ENCODE measurements at regions not wholly inside any gene's neighbourhood (a gene's known extent, or its start where the extent isn't known, plus 50 kb on each side); places are given as distances from the start of the nearest gene placed in this dataset.

- Histone ChIP-seq H4K8ac (replicated peaks; ENCODE audit: insufficient read length, low read depth, low read length) (no peak overlapping the region), H2AFZ (ENCODE audit: low read length) (no peak overlapping the region), H3K23me2 (ENCODE audit: insufficient read length, low read depth, low read length, poor library complexity, severe bottlenecking) (no peaks in the 10 kb centered on the region), H3K56ac (ENCODE audit: insufficient read length, low read depth, low read length) (no peak overlapping the region), H2AK5ac (ENCODE audit: insufficient read length, low read length) (no peak overlapping the region), H3T11ph (ENCODE audit: low read length) (no peak overlapping the region), H3K9me3 (ENCODE audit: control insufficient read depth, low read depth, low read length) (no peaks in the 10 kb centered on the region), H2BK15ac (ENCODE audit: low read depth, low read length) (no peak overlapping the region), H3K4me2 (ENCODE audit: insufficient read depth, insufficient read length, low read length) (no peak overlapping the region), H3K27me3 (ENCODE audit: insufficient read depth, low read length) (no peaks in the 10 kb centered on the region), H3K14ac (ENCODE audit: insufficient read depth, low read length) (no peak overlapping the region), H4K5ac (ENCODE audit: insufficient read length, low read depth, low read length) (no peak overlapping the region), H2BK20ac (ENCODE audit: low read depth, low read length, poor library complexity, severe bottlenecking) (no peak overlapping the region), H3K23ac (ENCODE audit: insufficient read length, low read depth, low read length) (no peak overlapping the region), H2BK12ac (ENCODE audit: insufficient read length, low read depth, low read length) (no peak overlapping the region), H3K9ac (ENCODE audit: extremely low read depth, insufficient read length, low read length) (no peak overlapping the region), H2BK5ac (ENCODE audit: insufficient read length, low read length) (no peak overlapping the region), H3K27ac (ENCODE audit: insufficient read length, low read depth, low read length) (no peak overlapping the region), H2BK120ac (ENCODE audit: low read depth, low read length, poor library complexity, severe bottlenecking) (no peak overlapping the region), H4K20me1 (ENCODE audit: control insufficient read depth, insufficient read depth, insufficient read length) (no peaks in the 10 kb centered on the region), H4K91ac (ENCODE audit: insufficient read length, low read depth, low read length) (no peak overlapping the region), H3K18ac (ENCODE audit: insufficient read length, low read depth, low read length) (no peak overlapping the region), H3K4ac (ENCODE audit: low read depth, low read length) (no peak overlapping the region), H3K79me2 (ENCODE audit: insufficient read depth, low read length) (no peaks in the 10 kb centered on the region), H3K4me1 (ENCODE audit: insufficient read depth, low read length) (no peaks in the 10 kb centered on the region), H3K79me1 (ENCODE audit: insufficient read depth, low read depth, low read length, poor library complexity, severe bottlenecking) (no peaks in the 10 kb centered on the region)
- WGBS (ENCODE audit: extremely low coverage, insufficient read length, low lambda C conversion rate), result no CpG with 5 or more reads among the region's 1 CpG
- no peaks in the 10 kb centered on the region for H3K27me3 Mint-ChIP-seq (ENCODE audit: low read depth)
- no peak for DNase-seq
- H3K27ac Mint-ChIP-seq, result no peak overlapping the region
- no peak for TF ChIP-seq CTCF (conservative IDR thresholded peaks at IDR 0.05)
- H3K9me3 Mint-ChIP-seq, result peaks cover 2 to 11% of the 10 kb centered on the region in 2 experiments; a peak in 2 of 5 replicates
- H3K36me3 Mint-ChIP-seq (ENCODE audit: insufficient read depth in 1 of 3, low read depth in 3 of 3), result peaks cover 0 to 8% (median 0%) of the 10 kb centered on the region in 3 experiments; a peak in 5 of 7 replicates
- H3K4me3 Mint-ChIP-seq, result no peak overlapping the region
- 0 out of 4 replicates have a peak, but pooled peaks cover 0 to under 1% of the 10 kb centered on the region in 2 experiments for H3K4me1 Mint-ChIP-seq
These were observed 125.1 kb upstream of the LOC128125822 start for GRCh38 chr6:63447134-63447533.

All from H9 (cell line).